WTC11 (cell line): ENCODE measurements at regions not wholly inside any gene's neighbourhood (a gene's known extent, or its start where the extent isn't known, plus 50 kb on each side); places are given as distances from the start of the nearest gene placed in this dataset.
A peak's percentile ranks its signal among the peaks of the same experiment; 100 is the strongest.

Source experiments
- ATAC-seq: fragments of 200-7000 bp; cut with Tn5 transposase; 2 replicates; pipeline ENCODE4 v1.10.0; 2021; ENCODE audit warnings: mild to moderate bottlenecking, moderate library complexity
- CTCF ChIA-PET: fragments of 300-600 bp; sonication (Branson Sonifier 250); formaldehyde crosslinking; loops from one replicate; lab custom pipeline; 2021; ENCODE audit warnings: antibody characterized with exemption; lab: Charles Lee
- POLR2A ChIA-PET: fragments of 350-600 bp; sonication (Branson Sonifier 250); formaldehyde crosslinking; loops from one replicate; lab custom pipeline; 2021; ENCODE audit warnings: antibody characterized with exemption; lab: Charles Lee
- DNase-seq: peaks from one replicate; pipeline ENCODE4 v3.0.0; 2021; ENCODE audit warnings: low spot score
- H3K27ac Mint-ChIP-seq: 2 replicates; pipeline ENCODE4 v1.8.0; 2021; ENCODE audit warnings: mixed read lengths
- H3K27me3 Mint-ChIP-seq: 2 replicates; pipeline ENCODE4 v1.8.0; 2021; ENCODE audit warnings: low read depth, mild to moderate bottlenecking, moderate library complexity, mixed read lengths
- H3K36me3 Mint-ChIP-seq: 2 replicates; pipeline ENCODE4 v1.8.0; 2021; ENCODE audit warnings: mixed read lengths
- H3K4me1 Mint-ChIP-seq: 2 replicates; pipeline ENCODE4 v1.8.0; 2022; ENCODE audit warnings: mixed read lengths
- H3K4me3 Mint-ChIP-seq: 2 replicates; pipeline ENCODE4 v1.8.0; 2021; ENCODE audit warnings: mild to moderate bottlenecking, moderate library complexity, mixed read lengths
- H3K9me3 Mint-ChIP-seq: 2 replicates; pipeline ENCODE4 v1.8.0; 2021; ENCODE audit warnings: mixed read lengths
- ATF1 ChIP-seq: sonication (generic); formaldehyde crosslinking; IDR thresholded peaks from 2 replicates; pipeline ENCODE4 v1.8.1; 2023; ENCODE audit warnings: mild to moderate bottlenecking, moderate library complexity, missing genetic modification reagents
- CREM ChIP-seq: sonication (generic); formaldehyde crosslinking; IDR thresholded peaks from 2 replicates; pipeline ENCODE4 v1.8.1; 2022; ENCODE audit warnings: mild to moderate bottlenecking, missing genetic modification reagents, moderate library complexity
- FOXK1 ChIP-seq: sonication (generic); formaldehyde crosslinking; IDR thresholded peaks from 2 replicates; pipeline ENCODE4 v1.8.0; 2022; ENCODE audit warnings: mild to moderate bottlenecking, moderate library complexity, missing genetic modification reagents
- GRHL2 ChIP-seq: fragments of 250-450 bp; sonication (Bioruptor Pico); IDR thresholded peaks from 2 replicates; pipeline ENCODE4 v1.8.0; 2022; ENCODE audit warnings: mild to moderate bottlenecking, moderate library complexity; ENCODE audit not compliant: insufficient replicate concordance, severe bottlenecking
- PRRX2 ChIP-seq: fragments of 250-450 bp; sonication (Bioruptor Pico); IDR thresholded peaks from 2 replicates; pipeline ENCODE4 v1.8.0; 2021; ENCODE audit warnings: mild to moderate bottlenecking
- ZNF121 ChIP-seq: sonication (generic); formaldehyde crosslinking; IDR thresholded peaks from 2 replicates; pipeline ENCODE4 v1.8.0; 2023; ENCODE audit warnings: missing genetic modification reagents
- ZNF232 ChIP-seq: sonication (generic); formaldehyde crosslinking; IDR thresholded peaks from 2 replicates; pipeline ENCODE4 v1.8.0; 2022; ENCODE audit warnings: mild to moderate bottlenecking, missing genetic modification reagents
- ZNF416 ChIP-seq: fragments of 250-450 bp; sonication (Bioruptor Pico); IDR thresholded peaks from 2 replicates; pipeline ENCODE4 v1.9.0; 2021; ENCODE audit warnings: mild to moderate bottlenecking, inconsistent platforms
- TF ChIP-seq, protein P1 (sequence below): sonication (generic); formaldehyde crosslinking; IDR thresholded peaks from 2 replicates; pipeline ENCODE4 v1.8.1; 2022; ENCODE audit warnings: mild to moderate bottlenecking, moderate library complexity, missing genetic modification reagents
- TF ChIP-seq, protein P2 (sequence below): sonication (generic); formaldehyde crosslinking; IDR thresholded peaks from 2 replicates; pipeline ENCODE4 v1.8.1; 2022; ENCODE audit warnings: mild to moderate bottlenecking, missing genetic modification reagents, moderate library complexity, borderline replicate concordance
- TF ChIP-seq, protein P3 (sequence below): sonication (generic); formaldehyde crosslinking; IDR thresholded peaks from 2 replicates; pipeline ENCODE4 v1.8.0; 2022; ENCODE audit warnings: mild to moderate bottlenecking, missing genetic modification reagents
- TF ChIP-seq, protein P4 (sequence below): sonication (generic); formaldehyde crosslinking; IDR thresholded peaks from 2 replicates; pipeline ENCODE4 v1.8.1; 2023; ENCODE audit warnings: mild to moderate bottlenecking, moderate library complexity, missing genetic modification reagents
- TF ChIP-seq, protein P5 (sequence below): sonication (generic); formaldehyde crosslinking; IDR thresholded peaks from 2 replicates; pipeline ENCODE4 v1.8.1; 2023; ENCODE audit warnings: mild to moderate bottlenecking, missing genetic modification reagents, moderate library complexity
- TF ChIP-seq, protein P6 (sequence below): fragments of 250-450 bp; sonication (Bioruptor Pico); IDR thresholded peaks from 2 replicates; pipeline ENCODE4 v1.9.0; 2021; ENCODE audit warnings: moderate library complexity, mild to moderate bottlenecking, inconsistent platforms, borderline replicate concordance
- TF ChIP-seq, protein P7 (sequence below): fragments of 250-450 bp; sonication (Bioruptor Pico); IDR thresholded peaks from 2 replicates; pipeline ENCODE4 v1.8.0; 2021; ENCODE audit warnings: mild to moderate bottlenecking
- TF ChIP-seq, protein P8 (sequence below): sonication (generic); formaldehyde crosslinking; IDR thresholded peaks from 2 replicates; pipeline ENCODE4 v1.8.0; 2023; ENCODE audit warnings: missing genetic modification reagents, mild to moderate bottlenecking, borderline replicate concordance

DNA sequence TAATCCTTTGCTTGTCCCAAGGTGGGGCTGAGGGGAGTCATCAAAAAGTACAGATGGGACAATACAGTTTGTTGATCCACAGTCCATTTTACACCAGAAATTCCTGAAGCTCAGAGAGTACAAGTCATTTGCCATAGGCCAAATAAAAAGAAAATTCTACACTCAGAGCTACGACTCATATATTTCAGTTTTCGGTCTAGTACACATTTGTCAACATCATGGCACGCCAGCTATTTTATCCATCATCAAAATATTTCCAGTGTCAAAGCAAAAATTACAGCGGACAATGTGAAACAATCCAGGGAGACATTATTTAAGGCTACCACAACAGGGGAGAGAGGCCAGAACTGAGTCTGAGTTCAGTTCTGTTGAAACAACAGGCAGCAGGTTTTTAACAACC, 587.5 kb upstream of the DSEL start:
- POLR2A ChIA-PET: no interaction called here
- peaks cover 3% of the 10 kb centered on the region; the same call in 1 of the 2 replicates for H3K36me3 Mint-ChIP-seq
- peak overlapping the region; percentile 65; the same call in 1 of the 2 replicates for H3K27ac Mint-ChIP-seq
- CTCF ChIA-PET: no interaction called here
- ATAC-seq (no peak), DNase-seq (no peak)
- H3K9me3 Mint-ChIP-seq: peaks cover 5% of the 10 kb centered on the region; the same call in 1 of the 2 replicates
- H3K4me1 Mint-ChIP-seq: peaks cover 22% of the 10 kb centered on the region
- no peaks in the 10 kb centered on the region for H3K27me3 Mint-ChIP-seq
- H3K4me3 Mint-ChIP-seq: no peak overlapping the region
- no peak for TF ChIP-seq GRHL2 (CRISPR knock-in tag)
- TF ChIP-seq CREM (CRISPR knock-in tag): no peak
- TF ChIP-seq, protein P1, sequence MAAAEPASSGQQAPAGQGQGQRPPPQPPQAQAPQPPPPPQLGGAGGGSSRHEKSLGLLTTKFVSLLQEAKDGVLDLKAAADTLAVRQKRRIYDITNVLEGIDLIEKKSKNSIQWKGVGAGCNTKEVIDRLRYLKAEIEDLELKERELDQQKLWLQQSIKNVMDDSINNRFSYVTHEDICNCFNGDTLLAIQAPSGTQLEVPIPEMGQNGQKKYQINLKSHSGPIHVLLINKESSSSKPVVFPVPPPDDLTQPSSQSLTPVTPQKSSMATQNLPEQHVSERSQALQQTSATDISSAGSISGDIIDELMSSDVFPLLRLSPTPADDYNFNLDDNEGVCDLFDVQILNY: no peak
- TF ChIP-seq PRRX2: no peak
- no peak for TF ChIP-seq FOXK1 (CRISPR knock-in tag)
- TF ChIP-seq, protein P2, sequence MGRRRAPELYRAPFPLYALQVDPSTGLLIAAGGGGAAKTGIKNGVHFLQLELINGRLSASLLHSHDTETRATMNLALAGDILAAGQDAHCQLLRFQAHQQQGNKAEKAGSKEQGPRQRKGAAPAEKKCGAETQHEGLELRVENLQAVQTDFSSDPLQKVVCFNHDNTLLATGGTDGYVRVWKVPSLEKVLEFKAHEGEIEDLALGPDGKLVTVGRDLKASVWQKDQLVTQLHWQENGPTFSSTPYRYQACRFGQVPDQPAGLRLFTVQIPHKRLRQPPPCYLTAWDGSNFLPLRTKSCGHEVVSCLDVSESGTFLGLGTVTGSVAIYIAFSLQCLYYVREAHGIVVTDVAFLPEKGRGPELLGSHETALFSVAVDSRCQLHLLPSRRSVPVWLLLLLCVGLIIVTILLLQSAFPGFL (CRISPR knock-in tag): no peak
- no peak for TF ChIP-seq ATF1 (CRISPR knock-in tag)
- TF ChIP-seq, protein P3, sequence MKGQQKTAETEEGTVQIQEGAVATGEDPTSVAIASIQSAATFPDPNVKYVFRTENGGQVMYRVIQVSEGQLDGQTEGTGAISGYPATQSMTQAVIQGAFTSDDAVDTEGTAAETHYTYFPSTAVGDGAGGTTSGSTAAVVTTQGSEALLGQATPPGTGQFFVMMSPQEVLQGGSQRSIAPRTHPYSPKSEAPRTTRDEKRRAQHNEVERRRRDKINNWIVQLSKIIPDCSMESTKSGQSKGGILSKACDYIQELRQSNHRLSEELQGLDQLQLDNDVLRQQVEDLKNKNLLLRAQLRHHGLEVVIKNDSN (CRISPR knock-in tag): no peak
- TF ChIP-seq, protein P4, sequence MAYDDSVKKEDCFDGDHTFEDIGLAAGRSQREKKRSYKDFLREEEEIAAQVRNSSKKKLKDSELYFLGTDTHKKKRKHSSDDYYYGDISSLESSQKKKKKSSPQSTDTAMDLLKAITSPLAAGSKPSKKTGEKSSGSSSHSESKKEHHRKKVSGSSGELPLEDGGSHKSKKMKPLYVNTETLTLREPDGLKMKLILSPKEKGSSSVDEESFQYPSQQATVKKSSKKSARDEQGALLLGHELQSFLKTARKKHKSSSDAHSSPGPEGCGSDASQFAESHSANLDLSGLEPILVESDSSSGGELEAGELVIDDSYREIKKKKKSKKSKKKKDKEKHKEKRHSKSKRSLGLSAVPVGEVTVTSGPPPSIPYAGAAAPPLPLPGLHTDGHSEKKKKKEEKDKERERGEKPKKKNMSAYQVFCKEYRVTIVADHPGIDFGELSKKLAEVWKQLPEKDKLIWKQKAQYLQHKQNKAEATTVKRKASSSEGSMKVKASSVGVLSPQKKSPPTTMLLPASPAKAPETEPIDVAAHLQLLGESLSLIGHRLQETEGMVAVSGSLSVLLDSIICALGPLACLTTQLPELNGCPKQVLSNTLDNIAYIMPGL (CRISPR knock-in tag): no peak
- TF ChIP-seq, protein P5, sequence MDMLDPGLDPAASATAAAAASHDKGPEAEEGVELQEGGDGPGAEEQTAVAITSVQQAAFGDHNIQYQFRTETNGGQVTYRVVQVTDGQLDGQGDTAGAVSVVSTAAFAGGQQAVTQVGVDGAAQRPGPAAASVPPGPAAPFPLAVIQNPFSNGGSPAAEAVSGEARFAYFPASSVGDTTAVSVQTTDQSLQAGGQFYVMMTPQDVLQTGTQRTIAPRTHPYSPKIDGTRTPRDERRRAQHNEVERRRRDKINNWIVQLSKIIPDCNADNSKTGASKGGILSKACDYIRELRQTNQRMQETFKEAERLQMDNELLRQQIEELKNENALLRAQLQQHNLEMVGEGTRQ: no peak
- no peak for TF ChIP-seq ZNF416 (CRISPR knock-in tag)
- TF ChIP-seq ZNF121 (CRISPR knock-in tag): no peak
- TF ChIP-seq, protein P6, sequence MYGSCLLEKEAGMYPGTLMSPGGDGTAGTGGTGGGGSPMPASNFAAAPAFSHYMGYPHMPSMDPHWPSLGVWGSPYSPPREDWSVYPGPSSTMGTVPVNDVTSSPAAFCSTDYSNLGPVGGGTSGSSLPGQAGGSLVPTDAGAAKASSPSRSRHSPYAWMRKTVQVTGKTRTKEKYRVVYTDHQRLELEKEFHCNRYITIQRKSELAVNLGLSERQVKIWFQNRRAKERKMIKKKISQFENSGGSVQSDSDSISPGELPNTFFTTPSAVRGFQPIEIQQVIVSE: no peak
- TF ChIP-seq, protein P7, sequence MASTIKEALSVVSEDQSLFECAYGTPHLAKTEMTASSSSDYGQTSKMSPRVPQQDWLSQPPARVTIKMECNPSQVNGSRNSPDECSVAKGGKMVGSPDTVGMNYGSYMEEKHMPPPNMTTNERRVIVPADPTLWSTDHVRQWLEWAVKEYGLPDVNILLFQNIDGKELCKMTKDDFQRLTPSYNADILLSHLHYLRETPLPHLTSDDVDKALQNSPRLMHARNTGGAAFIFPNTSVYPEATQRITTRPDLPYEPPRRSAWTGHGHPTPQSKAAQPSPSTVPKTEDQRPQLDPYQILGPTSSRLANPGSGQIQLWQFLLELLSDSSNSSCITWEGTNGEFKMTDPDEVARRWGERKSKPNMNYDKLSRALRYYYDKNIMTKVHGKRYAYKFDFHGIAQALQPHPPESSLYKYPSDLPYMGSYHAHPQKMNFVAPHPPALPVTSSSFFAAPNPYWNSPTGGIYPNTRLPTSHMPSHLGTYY (CRISPR knock-in tag): no peak
- TF ChIP-seq ZNF232 (CRISPR knock-in tag): no peak
- TF ChIP-seq, protein P8, sequence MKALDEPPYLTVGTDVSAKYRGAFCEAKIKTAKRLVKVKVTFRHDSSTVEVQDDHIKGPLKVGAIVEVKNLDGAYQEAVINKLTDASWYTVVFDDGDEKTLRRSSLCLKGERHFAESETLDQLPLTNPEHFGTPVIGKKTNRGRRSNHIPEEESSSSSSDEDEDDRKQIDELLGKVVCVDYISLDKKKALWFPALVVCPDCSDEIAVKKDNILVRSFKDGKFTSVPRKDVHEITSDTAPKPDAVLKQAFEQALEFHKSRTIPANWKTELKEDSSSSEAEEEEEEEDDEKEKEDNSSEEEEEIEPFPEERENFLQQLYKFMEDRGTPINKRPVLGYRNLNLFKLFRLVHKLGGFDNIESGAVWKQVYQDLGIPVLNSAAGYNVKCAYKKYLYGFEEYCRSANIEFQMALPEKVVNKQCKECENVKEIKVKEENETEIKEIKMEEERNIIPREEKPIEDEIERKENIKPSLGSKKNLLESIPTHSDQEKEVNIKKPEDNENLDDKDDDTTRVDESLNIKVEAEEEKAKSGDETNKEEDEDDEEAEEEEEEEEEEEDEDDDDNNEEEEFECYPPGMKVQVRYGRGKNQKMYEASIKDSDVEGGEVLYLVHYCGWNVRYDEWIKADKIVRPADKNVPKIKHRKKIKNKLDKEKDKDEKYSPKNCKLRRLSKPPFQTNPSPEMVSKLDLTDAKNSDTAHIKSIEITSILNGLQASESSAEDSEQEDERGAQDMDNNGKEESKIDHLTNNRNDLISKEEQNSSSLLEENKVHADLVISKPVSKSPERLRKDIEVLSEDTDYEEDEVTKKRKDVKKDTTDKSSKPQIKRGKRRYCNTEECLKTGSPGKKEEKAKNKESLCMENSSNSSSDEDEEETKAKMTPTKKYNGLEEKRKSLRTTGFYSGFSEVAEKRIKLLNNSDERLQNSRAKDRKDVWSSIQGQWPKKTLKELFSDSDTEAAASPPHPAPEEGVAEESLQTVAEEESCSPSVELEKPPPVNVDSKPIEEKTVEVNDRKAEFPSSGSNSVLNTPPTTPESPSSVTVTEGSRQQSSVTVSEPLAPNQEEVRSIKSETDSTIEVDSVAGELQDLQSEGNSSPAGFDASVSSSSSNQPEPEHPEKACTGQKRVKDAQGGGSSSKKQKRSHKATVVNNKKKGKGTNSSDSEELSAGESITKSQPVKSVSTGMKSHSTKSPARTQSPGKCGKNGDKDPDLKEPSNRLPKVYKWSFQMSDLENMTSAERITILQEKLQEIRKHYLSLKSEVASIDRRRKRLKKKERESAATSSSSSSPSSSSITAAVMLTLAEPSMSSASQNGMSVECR (CRISPR knock-in tag): no peak
